NT2/D1 (cell line): ENCODE measurements at regions not wholly inside any gene's neighbourhood (a gene's known extent, or its start where the extent isn't known, plus 50 kb on each side); places are given as distances from the start of the nearest gene placed in this dataset.

ENCODE experiments used
- YY1 ChIP-seq: IDR thresholded peaks from 2 replicates; pipeline ENCODE4 v1.6.1; 2011; ENCODE audit not compliant: insufficient read length, insufficient read depth
- ZNF274 ChIP-seq: IDR thresholded peaks from 2 replicates; pipeline ENCODE4 v1.6.1; 2011; ENCODE audit warnings: mild to moderate bottlenecking, low read depth, low read length

DNA sequence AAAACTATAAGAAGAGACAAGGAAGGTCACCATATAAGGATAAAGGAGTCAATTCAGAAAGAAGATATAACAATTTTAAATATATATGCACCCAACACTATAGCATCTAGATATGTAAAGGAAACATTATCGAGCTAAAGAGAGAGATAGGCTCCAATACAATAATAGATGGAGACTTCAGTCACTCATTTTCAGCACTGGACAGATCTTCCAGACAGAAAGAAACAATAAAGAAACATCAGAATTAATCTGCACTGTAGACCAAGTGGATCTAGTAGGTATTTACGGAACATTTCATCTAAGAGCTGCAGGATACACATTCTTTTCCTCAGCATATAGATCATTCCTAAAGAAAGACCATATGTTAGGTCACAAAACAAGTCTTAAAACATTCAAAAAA, 463.5 kb downstream of the KCTD16 start:
- TF ChIP-seq ZNF274 (no peak), YY1 (no peak)
